ENCODE measurements at regions not wholly inside any gene's neighbourhood (a gene's known extent, or its start where the extent isn't known, plus 50 kb on each side); places are given as distances from the start of the nearest gene placed in this dataset.

DNA sequence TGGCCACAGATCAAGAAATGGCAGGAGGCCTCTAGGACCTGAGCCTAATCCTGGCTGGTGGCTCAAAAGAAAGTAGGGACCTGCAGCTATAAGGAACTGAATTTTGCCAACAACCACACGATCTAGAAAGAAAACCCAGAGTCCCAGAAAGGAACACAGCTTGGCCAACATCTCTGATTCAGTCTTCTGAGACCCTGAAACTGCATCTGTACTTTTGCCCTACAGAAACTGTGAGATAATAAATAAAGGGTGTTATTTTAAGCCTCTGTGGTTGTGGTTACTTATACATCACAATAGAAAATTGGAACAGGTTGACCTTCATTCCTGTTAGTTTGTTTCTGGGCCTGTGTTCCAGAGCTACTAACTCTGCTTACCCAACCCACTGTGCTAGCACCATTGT is 356.8 kb upstream of the ST6GAL2 start:
- DNase-seq = no peak

DNA sequence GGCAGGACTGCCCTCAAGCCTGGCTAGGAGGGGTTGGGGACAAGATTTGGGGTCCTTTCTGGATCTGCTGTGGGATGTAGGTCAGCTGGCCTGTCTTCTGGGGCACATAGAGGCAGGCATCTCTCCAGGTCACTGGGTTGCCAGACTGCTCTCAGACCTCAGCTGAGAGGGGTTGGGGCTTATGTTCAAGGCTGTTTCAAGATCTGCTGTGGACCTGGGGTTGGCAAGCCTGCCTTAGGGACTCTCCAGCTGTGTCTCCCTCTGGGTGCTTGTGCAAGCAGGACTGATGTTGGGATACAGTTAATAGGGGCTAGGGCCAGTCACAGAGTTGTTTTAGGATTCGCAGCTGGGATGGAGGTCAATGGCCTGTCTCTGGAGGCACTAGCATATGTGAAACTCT is 363.0 kb upstream of the ST6GAL2 start:
- DNase-seq = no peak

DNA sequence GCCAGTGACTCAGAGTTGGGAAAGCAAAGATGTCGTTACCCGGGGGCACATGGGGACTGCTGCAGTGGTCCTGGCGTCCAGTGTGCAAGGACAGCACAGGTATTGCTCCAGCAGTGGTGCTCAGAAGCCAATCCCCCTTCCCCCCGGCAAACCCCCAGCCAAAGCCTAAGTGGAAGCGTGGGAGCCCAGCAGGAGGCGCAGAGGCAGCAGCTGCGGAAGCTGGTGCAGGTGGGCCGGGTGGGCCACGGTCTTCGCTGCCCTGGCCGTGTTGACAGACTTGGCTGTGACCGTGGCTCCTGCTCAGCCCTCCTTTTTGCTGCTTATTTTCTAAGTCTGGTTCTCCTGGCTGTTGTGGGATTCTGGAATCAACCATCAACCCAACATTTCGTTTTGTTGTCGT is 369.8 kb upstream of the ST6GAL2 start:
- DNase-seq = no peak

DNA sequence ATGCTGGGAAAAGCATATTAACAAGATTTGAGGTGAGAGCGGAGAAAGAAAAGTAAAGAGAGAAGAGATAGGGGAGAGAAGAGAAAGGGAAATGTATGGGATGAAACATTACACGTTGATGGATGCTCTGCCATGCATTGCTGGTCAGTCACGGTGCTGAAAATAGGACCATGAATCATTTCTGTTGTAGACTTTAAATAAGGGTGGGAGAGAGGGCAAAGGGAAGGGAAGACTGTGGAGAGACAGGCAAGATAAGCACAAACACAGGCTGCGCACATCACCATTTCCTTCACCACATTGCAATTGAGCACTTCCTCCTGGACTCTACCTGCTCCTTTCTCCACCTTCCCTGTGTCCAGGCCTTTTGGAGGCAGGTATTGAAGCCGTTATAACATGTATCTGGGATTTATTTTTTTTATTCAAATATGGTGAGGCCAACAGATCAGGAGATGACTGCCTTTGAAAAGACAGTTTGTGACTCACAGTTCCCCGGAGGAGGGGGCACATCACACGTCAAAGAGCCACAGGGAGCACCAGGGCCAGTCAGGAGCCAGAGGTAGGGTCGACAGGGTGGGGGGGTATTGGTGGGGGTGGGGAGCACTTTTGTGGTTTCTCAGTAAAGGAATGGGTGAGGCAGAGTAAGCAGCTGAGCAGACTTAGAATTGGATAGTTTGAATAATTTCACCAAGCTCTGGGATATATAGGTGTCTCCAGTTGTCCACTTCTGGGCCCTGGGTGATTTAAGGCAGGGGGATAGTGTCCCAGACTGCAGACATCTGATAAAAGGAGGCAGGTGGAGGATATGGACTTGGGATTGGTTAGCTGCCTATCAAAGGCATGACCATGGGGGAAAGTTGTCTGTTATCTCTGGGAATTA is 372.8 kb upstream of the ST6GAL2 start:
- no peak for DNase-seq

DNA sequence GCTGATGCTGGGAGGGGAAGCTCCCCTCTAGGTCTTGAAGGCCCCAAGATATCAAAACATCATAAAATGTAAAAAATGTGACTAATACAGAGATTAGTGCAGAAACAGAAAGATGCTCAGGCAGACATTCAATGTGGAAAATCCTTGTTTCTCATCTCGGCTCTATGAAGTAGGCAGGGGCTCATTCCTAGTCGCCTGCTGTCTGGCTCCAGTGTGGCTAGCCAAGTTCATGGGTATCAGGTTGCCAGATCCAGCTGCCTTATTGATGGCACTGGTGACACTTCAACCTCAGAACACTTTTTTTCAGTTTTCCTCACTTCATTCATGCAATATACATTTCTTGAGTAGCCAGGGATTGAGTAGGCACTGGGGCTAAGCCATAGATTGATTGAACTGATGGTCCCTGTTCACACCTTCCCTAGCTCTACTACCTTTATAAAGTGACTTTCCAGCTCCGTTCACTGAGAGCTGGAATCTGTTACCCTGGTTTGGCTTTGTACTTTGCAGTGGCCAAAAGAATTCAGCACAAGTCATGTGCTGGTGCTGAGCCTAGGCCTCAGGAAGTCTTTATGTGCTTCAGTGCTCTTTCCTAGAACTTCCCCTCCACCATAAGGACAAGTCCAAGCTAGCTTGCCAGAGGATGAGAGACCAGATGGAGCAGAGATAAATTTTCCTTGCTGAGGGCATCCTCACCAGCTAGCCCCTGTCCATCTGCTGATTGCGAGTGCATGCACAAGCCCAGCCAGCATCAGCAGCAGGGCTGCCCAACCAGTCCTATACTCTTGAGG is 373.6 kb upstream of the ST6GAL2 start:
- DNase-seq = no peak

DNA sequence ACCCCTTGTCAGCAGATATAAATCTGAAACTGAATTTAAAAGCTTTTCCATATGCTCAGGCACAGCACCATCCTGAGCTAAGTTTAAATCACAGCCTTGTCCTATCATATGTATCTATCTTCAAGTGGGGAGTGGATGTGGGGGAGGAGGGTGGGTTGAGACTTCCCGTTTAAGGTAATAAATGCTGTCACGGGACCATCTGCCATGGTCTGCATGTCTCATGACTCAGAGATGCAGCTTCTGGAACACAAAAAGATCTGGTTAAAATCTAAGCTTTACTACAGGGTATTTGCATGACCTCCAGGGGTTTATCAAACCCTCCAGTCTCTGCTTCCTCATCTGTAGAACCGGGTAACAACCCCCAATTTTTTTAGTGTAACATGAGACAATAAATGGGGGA is 377.7 kb upstream of the ST6GAL2 start:
- no peak for DNase-seq

DNA sequence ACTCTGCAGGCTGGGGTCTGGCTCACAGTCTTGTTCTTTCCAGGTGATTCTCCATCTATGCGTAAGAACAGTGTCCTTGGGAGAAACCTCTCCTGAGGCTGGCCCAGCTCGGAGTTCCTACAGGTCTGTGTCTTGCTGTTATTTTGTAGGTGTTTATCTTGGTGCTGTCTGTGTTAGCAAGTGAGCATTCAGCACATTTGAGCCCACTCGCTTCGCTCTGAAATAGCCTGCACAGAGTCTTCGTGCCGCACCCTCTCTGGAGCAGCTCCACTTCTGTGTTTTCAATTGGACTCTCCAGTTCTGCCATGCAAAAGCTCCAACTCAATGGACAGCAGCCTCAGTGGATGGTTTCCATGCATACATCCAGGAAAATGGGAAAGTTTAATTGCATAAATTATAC is 378.2 kb upstream of the ST6GAL2 start:
- DNase-seq = no peak

DNA sequence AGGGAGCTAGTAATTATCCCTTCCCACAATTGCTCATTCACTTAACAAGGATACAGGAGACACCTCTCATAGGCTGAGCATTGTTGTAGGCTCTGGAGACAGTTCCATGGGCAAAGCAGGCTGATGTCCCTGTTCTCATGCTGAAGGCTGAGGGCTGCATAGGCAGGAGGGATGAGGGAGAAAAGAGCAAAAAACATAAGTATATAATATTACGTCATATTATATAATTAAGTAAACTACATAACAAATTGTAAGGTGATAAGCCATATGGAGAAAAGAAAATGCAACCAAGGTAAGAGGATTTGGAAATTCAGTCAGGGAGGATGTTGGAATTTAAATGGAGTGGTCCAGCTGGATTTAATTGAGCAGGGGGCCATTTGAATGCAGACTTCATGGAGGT is 380.6 kb upstream of the ST6GAL2 start:
- no peak for DNase-seq

DNA sequence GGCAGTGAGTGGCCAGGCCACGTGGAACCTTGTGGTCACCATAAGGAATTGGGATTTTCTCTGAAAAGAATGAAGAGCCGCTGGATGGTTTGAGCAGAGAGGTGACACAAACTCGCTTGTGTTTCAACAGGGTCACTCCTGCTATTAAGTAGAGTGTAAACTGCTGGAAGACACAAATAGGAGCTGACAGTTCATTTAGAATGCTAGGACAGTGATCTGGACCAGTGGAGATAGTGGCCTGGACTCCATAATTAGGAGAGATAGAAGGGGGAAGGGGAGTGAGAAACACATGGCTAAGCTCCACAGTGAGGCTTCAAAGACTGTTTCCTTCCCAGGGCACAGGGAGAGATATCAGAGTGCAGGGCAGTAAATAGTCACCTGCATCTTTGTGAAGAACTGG is 381.1 kb upstream of the ST6GAL2 start:
- no peak for DNase-seq

DNA sequence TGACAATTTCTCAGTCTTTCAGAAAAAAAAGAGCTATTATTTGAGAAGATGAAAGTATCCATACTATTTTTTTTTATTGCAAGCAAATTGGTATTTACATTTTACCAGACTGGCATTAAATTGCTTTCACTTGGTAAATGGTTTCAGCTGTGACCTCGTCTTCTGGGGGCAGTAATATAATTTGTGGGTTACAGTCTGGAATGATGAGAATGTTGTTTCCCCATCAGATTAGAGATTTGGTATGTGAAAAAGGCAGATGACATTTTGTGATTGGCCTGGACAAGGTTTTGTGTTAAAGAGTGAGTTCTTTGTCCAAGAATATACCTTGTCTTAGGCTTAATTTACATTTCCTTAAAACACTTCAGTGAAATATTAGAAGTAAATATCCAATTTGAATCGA is 390.1 kb upstream of the ST6GAL2 start:
- DNase-seq = no peak

DNA sequence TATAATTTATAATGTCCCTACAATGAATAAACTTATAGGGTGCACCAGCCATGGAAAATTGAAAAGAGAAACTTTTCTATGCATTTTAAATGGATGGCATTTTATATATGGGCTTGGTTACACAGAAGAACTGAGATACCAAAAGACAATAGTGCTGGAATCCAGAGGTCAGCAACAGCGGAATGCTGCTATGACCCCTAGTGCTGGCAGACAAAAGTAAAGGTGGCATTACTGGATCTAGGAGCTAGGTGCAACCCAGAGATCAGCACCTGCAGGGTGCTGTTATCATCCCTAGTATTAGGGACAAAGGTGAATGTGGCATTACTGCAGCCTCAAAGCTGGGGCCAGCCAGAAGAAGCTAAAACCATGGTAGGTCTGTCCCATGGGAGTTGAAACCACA is 392.7 kb upstream of the ST6GAL2 start:
- no peak for DNase-seq

DNA sequence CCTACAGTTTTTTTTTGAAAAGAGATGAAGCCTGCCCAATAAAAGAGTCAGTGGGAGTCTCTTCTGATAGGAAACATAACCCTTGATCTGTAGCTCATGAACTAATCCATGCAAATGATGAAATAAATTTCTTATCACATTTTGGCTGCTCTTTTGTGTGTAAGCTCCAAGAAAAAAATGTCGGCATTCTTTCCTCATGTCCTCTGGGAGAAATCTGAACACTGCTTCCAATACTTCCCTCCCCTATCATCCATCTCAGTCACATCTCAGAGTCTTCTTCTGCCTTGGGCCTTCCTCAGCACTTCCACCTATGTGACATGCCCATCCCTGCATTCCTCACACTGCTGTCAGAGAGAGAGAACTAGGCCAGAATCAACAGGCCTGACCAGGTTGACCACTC is 395.7 kb upstream of the ST6GAL2 start:
- no peak for DNase-seq

DNA sequence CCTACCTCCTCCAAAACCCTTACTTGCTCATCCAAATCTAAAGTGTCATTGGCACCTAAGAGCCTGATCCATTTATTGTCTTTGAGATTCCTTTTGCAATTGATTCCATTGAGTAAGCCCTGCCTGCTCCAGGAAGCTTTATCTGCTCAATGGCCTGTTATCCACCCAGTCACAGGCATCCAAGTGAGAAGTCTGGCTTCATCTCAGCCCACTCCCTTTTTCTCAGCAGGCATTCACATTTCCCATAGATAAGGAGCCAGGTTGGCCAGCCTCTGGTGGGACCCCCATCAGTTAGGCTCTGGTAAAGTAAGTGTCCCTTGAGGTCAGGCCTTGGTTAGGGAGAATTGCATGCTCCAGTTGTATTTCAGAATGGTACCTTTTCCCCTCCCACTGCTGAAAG is 396.2 kb upstream of the ST6GAL2 start:
- no peak for DNase-seq

DNA sequence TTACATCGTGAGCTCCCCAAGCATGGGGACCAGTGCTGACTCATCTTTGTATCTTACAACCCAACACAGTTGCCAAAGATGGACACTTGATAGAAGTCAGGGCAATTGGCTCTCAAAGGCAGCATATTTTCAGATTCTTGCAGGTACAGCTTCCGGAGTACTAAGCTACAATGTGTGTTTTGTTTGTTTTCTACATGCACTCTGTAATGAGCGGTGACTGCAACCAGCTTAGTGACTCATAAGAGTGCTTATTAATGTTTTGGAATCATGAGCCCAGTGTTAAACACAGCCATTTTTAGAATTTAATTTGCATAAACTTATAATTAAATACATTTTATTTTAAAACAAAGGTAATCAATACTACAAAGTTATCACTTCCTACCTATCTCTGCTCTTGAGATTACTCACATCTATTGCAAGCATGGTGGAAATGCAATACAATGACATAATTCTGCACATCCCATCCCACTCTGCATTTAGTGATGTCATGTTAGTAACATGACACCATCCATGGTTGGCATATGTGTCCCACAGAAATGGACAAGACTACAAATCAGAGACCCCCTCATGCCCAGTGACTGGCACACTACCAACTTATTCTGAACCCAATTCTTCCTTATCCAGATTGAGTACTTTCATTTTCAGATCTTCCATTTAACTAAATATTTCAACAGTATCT is 399.8 kb upstream of the ST6GAL2 start:
- DNase-seq = no peak

DNA sequence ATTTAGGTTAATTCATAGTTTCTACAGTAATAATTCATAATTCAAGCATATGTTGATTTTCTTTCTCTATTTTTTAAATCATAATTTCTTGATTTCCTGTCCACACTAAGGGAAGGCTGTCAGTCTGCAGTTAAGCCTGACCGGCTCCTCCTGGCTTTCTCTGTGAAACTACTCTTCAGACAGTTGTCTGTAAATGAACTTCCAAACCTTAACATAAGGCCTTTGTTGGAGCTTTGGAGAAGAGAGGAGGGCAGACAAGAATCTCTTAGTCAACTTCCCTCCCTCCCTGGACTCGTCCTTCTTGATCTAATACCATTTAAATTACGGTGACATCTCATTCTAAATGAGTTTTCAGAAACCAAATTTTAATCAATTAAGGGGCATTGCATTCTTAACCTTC is 404.1 kb upstream of the ST6GAL2 start:
- no peak for DNase-seq

DNA sequence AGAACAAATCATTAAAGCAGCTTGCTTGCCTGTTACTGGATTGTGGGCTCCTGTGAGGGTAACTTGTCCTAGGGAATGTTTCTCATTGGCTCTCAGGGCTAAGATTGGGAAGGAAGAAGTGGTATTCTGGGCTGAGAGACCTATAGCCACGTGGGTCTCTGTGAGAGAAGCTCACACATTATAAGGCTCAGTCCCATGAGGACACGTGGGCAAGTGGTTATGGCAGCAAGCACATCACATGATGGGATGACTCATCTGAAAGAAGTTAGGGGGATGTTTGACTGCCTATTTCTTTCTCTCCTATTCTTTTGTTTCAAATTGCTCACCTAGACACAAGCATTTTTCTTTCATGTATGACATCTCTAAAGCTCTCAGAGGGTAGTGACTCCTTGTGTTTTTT is 418.0 kb upstream of the ST6GAL2 start:
- no peak for DNase-seq

DNA sequence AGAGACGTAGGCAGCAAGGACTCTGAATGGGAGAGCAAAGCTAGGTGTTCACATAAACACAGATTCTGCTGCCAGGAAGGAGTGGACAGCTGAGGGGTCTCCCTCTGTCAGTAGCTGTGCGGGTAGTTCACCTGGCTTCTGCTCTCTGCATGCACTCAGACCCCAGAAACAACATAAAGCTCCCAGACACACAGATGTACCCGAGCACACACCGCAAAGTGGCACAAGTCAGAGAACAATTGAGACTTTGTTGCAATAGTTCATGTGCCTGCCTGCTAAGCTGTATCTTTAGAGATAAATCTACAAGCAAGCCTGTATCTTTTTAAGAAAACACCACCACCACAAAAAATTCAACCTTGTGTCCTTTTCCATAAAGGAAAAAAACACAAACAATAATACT is 420.0 kb upstream of the ST6GAL2 start:
- no peak for DNase-seq

DNA sequence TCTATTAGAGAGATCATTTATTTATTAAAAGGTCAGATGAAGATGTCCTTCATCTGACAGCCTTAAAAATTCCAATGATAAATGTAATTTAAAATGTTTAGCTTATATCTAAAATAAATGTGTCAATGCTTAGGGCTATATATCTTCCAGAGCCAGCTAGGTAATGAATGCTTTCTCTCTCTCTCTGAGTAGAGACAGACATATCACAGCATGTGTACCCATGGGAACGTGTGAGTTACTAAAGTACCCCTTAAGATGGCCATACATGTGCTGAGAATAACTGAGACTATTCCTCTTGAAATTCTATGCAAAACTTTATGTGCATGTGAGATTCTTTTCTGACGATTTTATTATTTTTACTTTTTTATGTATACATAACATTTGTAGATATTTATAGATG is 420.9 kb upstream of the ST6GAL2 start:
- no peak for DNase-seq

DNA sequence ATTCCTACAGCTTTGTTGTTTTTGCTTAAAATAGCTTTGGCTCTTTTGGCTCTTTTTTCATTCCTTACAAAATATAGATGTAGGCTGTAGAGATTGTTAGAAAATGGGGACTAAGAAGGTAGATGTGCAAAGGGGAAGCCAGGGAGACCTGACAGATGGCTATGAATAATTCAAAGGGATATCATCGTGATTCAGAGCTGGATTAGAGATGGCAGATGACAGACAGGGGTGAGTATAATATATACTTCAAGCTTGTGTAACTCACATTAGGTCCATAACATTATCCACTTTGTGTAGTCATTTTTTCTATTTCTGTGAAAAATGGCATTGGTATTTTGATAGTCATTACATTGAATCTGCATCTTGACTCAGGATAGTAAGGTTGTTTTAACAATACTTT is 422.9 kb upstream of the ST6GAL2 start:
- DNase-seq = no peak

DNA sequence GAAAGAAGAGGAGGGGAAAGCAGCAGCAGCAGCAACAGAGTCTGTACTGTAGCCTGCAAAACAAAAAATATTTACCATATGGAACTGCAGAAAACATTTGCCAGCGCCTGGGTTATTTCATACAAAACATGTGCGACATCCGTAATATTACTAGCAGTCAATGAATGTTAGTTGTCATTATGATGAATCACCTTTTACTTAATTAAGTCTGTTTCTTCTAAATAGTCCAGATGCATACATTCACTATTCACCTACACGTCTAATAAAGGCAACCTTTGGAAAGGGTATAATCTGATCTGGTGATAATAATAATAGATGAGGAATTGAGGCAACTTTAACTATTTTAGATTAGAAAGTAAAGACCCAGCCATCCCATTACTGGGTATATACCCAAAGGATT is 426.3 kb upstream of the ST6GAL2 start:
- DNase-seq = no peak

DNA sequence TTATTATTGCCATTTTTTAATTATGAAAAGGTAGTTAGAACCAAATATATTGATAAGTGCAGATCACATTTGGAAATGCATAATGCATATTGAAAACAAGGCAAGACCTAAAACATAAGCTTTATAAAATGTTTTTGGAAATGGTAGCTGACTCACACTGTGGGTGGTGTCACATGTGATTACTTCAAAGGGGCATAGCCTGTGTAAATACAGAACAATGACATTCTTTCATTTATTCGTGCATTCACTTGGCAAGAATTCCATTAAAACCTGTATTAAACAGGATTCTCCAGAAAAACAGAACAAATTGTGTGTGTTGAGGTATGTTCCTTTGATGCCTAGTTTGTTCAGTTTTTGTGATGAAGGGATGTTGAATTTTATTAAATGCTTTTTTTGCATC is 427.3 kb upstream of the ST6GAL2 start:
- no peak for DNase-seq

DNA sequence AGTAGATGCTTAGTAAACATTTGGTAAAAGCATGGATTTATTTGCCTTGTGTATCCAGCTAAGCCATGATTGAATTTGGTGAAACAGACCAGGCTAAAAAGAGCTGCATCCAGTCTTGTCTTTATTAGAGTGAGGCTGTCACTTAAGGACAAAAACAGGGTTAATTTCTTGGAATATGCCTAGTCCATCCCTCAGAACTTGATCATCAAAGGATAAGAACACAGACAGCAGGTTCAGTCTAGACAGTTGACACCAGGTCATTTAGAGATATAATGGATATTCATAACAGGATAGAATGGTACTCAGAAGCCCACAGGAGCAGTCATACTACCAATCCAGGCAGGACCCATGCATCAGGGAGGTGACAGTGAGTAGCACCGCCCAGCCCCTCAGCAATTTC is 434.9 kb upstream of the ST6GAL2 start:
- no peak for DNase-seq

DNA sequence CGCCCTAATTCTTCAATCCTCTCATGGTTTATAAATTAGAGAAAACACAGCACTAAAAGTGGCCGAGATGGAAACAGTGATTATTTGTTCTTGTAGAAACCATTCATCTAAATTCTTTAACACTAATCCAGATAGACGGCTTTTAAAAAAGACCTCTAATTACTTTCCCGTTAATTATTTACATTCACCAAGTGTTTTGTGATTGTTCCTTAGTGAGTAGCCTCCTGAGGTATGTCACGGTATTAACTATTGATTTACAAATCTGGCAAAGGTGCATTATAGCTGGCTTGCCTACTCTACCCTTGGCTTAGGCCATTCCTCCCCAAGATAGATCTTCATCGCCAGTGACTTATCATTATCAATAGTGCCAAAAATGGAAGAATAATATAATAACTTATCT is 436.4 kb upstream of the ST6GAL2 start:
- DNase-seq = no peak
